ENCODE measurements at regions not wholly inside any gene's neighbourhood (a gene's known extent, or its start where the extent isn't known, plus 50 kb on each side); places are given as distances from the start of the nearest gene placed in this dataset.

DNA sequence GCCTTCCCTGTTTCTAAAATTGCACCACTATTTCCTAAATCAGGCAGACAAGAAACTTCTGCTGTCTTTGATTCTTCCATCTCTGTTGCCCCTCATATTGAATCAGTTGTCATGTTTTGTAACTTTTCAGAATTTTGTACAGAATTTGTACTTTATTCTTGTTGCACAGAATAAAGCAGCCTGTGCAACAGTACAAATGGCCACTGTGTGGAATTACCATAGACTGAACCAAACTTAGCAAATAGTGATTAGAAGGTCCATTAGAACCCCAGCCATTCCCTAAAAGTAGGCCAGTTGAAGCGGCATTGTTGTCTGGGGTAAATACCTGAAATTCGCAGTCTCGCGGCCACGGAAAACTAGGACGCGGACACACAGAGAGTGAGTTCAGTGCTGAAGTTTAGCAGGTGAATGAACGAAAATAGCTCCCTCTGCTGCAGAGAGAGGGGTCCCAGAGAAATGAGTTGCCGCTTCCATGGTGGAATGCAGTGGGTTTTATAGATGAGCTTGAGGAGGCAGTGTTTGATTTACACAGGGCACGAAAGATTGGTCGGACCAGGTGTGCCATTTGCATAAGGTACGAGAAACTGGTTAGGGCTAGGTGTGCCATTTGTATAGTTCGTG is 71.8 kb downstream of the C4orf33 start:
- DNase-seq, result no peak

DNA sequence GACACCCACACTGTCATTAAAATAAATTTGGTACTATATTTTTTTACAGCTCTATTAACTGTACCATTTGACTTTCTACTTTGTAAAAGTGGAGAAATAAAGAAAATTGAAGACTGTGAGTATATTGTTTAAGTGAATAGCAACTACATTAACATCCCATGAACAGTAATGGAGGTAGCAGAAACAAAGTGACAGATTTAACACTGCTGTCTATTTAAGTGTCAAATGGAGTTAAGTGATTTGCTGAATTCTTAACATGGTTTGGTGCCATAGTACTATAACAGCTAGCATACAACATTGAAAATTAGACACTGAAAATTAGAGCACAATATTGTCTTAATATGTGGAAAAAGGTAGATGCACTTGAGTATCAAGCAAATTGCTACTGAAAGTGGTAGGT is 76.2 kb downstream of the C4orf33 start:
- DNase-seq, result no peak

DNA sequence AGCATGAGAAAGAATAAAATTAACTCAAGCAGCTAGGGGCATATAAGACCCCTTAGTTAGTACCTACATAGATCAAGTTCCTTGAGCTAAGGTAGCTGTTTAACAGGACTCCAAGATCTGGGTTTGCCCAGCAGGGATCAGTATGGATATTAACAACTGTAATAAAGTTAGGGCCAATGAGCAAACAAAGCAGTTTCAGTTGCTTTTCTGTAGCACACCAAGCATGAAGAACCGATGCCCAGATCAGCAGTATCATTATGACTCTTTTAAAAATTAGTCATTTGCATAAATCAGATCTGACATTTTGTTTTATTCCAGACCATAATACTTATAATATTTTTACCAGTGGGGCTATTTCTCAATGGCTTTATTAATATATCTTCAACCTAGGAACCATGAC is 80.9 kb downstream of the C4orf33 start:
- DNase-seq, result no peak

DNA sequence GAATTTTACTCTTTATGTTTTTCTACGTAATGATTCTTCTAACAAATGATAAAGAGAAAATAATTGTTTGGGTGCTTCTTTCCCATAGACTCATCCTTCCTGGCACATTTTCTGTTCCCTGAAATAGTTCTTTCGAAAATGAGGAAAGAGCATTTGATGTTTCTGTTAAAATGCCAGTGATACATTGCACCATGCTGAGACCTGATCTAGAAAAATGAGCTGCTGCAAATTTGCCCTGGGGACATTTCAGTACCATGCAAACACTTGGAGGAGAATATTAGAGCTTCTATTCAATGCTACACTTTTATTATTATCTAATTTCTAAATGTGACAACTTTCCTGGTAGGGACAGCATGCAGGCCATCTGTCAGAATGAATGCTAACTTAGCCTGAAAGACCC is 83.3 kb downstream of the C4orf33 start:
- DNase-seq, result no peak

DNA sequence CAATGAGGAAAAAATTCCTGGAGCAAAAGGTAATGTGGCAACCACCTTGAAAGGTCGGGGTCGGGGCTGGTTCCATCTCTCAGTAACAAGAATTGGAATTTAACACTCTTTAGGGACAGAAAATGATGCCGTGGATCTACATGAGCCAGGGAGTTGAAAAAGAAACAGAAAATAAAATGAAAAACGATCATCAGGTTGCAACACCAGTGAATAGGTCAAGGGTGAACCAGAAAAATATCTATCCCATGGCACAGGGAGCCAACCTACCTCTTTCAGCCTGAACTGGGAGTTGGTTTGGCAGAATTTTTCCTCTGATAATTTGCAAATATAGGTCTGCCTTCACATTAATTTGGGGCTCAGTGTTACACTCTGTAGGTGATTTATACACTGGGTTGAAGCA is 93.7 kb downstream of the C4orf33 start:
- DNase-seq, result no peak

DNA sequence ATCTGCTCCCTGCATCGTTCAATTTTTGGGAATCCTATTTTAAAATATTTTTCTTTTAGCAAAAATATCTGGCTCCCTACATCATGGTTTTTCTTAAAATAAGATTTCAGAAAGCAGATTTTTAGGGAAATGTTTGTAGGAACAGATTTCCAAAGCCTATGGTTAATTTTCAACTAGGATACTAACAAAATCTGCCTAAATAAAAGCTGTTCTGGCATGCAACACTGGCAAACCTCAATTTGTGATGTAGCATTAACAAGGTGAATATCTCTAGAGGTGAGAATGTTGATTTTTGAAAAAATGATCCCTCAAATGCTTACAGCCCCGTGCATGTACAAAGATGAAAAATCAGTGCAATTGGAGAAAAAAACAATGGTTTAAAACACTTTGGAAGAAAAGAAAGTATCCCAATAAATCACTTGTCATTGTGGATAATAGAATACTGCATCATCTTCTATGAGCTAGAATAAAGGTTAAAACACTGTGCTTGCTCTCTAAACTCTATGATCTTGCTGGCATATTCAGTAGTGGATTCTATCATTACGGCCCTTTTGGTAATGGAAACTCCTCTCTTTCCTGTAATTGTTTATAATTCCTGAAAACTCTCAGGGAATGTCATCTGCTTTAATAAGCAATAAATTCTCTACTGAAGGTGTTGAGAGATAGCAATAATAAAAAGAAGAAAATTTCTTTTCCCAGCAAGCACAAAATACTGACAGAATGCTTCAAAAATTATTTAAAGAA is 97.6 kb downstream of the C4orf33 start:
- no peak for DNase-seq

DNA sequence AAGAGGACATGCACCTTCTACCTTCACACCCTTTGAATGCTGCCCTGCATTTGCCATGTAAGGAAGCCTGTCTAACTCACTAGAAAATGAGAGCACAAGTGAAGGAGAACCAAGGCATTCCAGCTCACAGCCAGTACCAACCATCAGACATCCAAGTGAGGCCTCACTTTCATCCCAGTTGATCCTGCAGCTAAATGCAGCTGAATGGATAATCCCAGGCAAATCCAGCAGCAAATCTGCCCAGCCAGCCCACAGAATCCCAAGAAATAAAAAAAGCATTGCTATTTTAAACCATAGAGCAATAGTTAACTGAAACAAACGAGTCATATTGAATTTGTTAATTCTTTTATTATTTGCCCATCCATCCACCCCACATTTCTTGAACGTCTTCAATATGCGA is 112.5 kb downstream of the C4orf33 start:
- no peak for DNase-seq

DNA sequence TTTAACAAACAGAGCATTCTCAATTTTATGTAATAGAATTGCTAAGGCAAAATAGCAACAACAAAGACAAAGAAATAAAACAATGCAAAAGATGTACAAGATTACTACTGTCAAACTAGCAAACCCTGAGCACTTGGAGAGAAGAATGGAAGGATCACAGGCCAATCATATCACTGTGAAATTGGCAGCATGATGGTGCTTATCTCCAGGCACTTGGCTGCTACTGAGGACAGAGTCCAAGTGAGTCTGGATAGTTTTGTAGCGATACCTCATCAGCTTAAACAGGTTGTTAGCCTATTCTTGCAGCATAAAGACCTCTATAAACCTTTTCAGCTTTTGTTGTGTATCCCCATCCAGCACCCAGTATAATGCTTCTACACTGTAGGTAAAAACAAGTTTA is 117.7 kb downstream of the C4orf33 start:
- DNase-seq, result no peak

DNA sequence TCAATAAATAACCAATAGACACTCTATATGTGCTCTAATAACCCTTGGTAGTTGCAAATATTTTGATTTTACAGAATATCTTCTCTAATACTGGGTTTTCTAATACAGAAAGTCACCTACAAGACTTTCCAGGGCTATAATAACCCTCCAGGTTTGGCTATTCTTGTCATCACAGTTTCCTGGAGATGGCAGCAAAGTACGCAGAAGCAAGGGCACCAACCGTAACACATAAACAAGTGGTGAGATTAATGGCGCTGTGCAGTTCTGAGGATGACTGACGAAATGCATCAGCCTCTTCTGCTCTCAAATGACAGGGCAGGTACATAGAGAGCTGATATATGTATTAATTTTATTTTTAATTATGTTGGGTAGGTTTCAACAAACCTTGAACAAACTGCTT is 122.4 kb downstream of the C4orf33 start:
- DNase-seq, result no peak

DNA sequence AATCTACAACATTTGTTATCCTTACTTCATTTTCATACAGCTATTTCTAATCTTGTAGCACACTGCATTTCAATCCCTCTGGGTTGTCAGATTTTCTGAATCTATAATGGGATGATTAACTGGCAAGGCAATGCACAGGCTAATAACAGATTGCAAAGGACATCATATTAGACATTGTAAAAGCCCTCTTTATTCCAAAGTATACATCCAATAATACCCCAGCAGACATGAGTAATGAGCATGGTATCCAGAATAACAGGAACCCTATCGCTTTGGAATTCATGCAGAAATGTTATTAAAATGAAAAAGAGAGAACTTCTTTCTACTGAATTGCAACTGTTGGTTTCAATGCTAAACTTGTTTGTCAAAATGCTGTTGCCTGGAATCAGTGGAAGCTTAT is 122.9 kb downstream of the C4orf33 start:
- no peak for DNase-seq

DNA sequence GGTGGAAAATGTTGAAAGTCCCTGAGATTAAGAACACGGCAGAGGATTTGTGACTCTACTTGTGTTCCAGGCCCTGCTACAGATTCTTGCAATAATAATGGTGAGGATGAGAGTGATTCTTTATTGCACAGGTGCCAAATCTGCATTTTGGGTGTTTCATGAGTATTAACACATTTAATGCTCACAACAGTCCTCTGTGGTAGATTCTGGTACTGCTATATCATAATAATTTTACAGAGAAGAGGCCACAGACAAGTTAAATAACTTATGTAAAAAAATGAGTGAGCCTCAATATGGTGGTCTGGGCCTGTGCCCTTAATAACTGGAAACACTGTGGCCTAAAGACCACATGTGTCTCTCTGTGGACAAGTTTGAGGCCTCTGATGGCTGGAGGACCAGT is 124.3 kb downstream of the C4orf33 start:
- DNase-seq, result no peak

DNA sequence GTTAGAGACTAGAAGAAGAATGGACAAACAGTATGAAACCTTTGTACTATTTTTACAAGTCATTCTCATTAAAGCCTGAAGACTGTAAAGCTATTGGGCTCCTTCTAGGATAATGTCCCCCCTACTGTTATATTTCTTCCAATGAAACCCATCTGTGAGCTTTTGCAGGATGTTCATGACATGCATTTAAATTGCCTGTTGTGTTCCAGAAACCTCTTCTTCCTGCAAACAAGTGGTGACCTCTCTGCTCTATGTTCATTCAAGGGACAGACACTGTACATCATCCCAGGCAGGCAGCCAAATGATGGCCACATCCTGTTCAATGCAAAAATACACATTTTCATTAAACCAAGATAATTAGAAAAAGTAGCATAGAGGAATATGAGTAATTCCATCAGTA is 128.0 kb downstream of the C4orf33 start:
- DNase-seq, result no peak

DNA sequence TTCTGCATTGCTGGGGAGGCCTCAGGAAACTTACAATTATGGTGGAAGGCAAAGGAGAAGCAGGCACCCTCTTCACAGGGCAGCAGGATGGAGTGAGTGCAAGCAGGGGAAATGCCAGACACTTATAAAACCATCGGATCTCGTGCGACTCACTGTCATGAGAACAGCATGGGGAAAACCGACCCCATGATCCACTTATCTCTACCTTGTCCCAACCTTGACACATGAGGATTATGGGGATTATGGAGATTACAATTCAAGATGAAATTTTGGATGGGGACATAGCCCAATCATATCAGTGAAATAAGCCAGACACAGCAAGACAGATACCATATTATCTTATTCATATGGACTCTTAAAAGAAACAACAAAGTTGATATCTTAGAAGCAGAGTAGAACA is 134.9 kb downstream of the C4orf33 start:
- DNase-seq, result no peak

DNA sequence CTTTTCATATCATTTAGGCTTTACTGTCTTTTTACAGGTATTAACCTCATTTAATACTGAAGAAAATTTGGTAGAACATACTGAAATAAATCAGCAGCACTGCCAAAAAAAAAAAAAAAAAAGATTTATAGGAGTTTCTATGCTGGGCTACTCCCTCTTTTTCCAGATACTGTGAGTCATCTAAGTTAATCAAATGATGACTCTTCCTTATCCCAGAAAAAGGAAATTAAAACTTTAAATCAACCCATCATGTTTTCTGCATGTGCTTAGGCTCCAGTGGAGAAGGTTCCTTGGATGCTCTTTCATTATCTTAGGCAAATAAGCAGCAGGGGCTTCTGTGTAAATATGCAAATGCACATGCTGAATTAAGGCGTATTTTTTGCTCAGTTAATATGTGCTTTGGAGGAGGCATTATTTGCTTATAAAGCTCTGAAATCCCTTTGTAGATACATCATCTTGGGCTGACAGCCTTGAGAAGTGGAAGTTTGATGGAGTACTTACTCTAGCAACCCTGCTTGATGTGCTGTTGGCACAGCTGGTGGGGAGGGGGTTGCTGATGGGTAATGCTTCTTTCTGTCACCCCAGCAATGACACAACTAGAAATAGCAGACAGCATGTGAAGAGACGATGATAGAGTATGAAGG is 136.1 kb downstream of the C4orf33 start:
- DNase-seq, result no peak

DNA sequence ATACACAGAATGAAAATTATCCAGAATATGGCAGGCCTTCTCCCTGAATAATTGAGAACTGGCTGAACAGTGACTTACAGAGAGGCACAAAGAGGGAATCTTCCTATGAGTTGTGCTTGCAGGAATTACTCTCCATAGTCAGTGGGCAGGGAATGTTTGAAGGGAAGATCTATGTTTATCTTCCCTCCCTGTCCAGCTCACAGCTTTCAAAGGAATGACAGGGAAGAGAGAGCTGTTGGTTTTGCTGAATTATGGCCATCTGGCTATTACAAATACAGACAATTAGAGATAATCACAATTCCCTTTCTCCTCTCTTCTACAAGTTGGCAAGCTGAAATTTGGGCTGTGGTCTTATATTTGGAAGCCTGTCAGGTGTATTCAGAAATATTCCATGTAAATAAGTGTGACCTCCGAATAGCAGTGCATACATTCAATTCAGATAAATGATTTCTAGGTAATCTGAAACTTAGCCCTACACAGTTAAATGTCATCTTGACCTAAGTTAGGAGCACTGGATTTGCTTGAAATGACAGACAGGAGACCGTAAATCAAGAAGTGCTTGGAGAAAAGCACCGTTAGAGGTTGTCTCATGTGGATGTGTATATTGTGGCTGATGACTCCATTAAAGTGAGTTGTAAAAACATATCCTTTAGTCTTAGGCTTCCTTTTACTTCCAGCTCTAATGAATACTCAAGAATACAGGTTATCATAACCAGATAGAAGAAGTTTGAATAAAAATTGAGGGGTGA is 136.8 kb downstream of the C4orf33 start:
- DNase-seq, result no peak

DNA sequence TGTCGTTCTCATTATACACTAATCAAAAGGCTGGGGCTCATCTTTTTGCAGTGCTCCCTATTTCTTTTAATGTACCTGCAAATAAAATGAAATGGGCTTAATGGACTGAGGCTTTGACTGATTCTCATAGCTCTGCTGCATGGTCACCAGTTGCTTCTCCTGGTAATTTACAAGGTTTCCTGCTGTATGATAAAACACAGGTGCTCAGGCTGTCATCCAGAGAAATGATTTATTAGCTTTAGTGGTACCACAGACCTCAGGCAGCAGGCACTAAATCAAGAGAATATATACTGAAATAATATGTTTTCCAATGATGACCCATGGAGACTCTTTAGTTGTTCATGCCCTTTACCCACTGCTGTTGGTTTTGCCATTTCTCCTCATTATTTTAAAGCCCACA is 137.7 kb downstream of the C4orf33 start:
- no peak for DNase-seq

DNA sequence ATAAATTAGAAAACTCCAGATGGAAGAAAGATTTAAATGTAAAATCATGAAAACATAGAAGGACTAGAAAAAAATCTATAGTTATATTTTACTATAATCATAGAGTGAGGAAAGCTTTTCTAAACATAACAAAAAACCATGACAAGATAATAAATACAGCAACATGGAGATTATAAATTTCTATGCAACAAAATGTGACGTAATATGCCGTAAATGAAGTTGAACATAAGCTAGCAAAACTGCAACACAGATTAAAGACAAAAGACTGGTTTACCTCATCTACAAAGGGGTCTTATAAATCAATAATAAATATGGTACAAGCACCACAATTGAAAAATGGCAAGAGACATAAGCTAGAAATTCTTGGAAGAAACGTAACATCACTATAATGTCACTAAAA is 140.4 kb downstream of the C4orf33 start:
- no peak for DNase-seq

DNA sequence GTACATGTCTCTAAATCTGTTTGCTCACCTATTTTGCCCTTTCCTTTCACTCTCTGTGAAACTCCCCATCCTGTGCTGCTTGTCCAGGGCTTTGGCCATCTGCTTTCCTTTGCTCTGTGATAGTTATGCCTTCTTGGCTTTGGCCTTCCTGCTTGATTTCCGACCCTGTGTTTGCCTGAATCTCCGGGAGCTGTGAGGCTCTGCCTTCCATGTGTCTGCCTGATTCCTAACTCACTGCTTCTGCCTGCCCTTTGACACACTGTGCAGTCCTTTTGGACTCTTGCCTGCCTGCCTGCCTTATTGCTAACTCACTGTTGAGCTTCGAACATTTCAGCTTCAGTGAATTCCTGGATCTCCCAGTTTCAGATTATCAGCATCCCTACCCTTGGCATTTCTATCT is 143.1 kb downstream of the C4orf33 start:
- no peak for DNase-seq

DNA sequence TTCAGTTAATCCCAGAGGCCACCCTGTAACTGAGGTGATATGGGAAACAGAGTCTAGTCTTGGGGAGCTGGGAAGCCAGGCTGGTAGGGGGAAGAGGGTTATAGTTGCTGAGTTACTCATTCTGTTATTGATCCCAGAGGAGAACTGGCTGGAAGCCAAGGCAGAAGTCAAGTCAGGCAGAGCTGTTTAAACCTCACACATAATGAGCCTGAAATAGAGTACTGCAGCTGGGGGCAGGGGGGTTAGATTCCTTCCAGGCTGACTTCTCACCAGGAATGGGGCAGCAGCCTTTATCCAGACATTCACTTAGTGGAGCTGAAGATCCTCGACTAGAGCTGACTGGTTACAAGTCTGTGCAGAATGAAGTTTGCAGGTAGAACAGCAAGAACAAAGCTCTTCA is 144.9 kb downstream of the C4orf33 start:
- DNase-seq, result no peak

DNA sequence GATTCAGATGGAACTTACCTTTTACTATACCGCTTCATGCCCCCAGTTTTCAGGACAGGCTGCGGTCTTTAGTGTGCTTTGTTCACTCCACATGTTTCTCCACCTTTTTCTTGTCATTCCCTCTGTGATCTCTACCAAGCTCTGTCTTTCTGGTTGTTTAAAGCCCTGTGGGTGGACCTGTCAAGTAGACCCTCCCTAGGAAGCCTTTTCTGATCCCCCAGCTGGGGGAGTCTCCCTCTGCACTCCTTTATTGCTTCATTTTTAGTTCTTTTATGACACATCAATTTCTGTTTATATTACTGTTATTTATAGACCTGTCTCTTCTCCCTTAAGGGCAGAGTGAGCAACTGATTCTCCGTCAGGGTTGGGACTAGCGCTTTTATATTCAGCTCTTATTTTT is 150.2 kb downstream of the C4orf33 start:
- DNase-seq, result no peak

DNA sequence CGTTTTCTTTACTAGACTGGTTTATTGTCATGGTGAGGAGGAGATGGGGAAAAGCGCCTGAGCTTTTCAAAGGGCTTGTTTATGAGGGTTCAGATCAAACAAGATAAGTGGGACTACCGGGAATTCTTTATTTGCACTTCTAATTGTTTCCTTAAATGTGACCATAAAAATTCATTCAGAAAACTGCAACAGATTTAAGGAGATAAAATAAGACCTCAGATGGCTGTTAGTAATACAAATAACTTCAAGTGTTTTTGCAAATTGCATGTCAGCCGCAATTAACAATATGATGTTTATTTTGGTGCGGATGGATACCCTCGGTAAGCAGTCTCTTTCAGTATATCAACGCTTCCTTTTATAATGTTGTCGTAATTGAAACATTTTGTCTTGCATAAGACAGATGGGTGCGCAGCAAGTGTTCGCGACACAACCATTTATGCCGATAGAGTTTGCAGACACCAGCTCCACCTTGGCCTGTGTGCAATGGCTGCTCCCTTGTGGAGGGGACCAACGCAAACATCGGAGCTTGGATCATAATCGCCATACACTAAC is 151.0 kb downstream of the C4orf33 start:
- no peak for DNase-seq

DNA sequence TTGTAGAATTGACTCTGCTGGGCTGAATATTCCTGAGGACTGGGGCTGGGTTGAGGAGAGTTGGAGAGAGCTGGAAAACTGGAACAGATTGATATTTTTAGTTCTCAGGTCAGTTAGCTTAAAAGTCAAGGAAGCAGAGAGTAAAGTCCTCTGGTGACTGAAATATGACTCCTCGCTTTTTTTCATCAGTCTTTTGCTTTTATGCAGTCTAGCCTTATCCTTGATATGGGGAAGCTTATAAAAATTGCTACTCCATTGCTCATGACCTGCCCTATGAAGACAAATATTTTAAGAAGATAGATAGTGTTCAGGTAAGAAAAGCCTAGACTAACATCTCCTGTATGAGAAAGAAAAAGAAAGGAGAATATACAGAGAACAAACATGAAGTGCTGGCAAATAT is 152.7 kb downstream of the C4orf33 start:
- DNase-seq, result no peak

DNA sequence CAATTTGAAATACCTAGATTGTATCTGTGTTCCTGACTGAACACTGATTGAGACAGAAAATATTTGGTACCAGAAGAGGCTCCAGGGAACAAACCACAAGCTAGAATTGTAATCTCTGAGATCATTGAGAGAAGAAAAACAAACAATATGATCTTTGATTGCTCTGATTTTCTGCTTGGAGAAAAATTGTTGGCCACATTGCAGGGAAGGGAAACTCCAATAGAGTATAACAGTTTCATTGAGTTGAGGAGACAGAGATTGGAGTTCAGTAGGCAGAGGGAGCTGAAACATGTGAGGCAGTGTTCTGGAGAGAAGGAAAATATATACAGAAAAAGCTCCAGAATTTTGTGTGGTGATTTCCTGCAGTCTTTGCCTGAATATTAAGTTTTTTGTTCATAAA is 158.2 kb downstream of the C4orf33 start:
- DNase-seq, result no peak
